Activated T-cell treated with anti-CD3 and anti-CD28 coated beads, Interleukin-2, amount 50 U/mL, for 72 hours (primary cell): ENCODE measurements at regions not wholly inside any gene's neighbourhood (a gene's known extent, or its start where the extent isn't known, plus 50 kb on each side); places are given as distances from the start of the nearest gene placed in this dataset.

Experiments
- ATAC-seq, 2 donors: fragments of 150-1000 bp; cut with Tn5 transposase; replicated peaks in 1 of 2; 2 replicates each; pipeline ENCODE4 v1.10.0; 2021; ENCODE audit warnings: moderate library complexity in 2 of 2, mild to moderate bottlenecking in 1 of 2
- DNase-seq, 2 donors: peaks; one replicate each; pipeline ENCODE4 v3.0.0; 2021 to 2022; ENCODE audit warnings: mixed read lengths in 1 of 2
- H3K27ac Mint-ChIP-seq: one replicate; pipeline ENCODE4 v1.8.0; 2022; ENCODE audit warnings: mild to moderate bottlenecking, moderate library complexity, mixed read lengths
- H3K27me3 Mint-ChIP-seq: one replicate; pipeline ENCODE4 v1.8.0; 2022; ENCODE audit warnings: low read depth, mixed read lengths
- H3K36me3 Mint-ChIP-seq, 2 donors: one replicate each; pipeline ENCODE4 v1.8.0; 2022; ENCODE audit warnings: mixed read lengths in 2 of 2, mild to moderate bottlenecking in 1 of 2; ENCODE audit not compliant: insufficient read depth in 2 of 2
- H3K4me1 Mint-ChIP-seq: one replicate; pipeline ENCODE4 v1.8.0; 2022; ENCODE audit warnings: low read depth, mixed read lengths
- H3K4me3 Mint-ChIP-seq, 2 donors: one replicate each; pipeline ENCODE4 v1.8.0; 2022; ENCODE audit warnings: mild to moderate bottlenecking in 2 of 2, mixed read lengths in 2 of 2, moderate library complexity in 2 of 2
- H3K9me3 Mint-ChIP-seq, 2 donors: one replicate each; pipeline ENCODE4 v1.8.0; 2022; ENCODE audit warnings: mixed read lengths in 2 of 2

GRCh38 chr4:58760737-58761136 lies 1650.6 kb upstream of the IGFBP7 start:
- ATAC-seq (no peak), DNase-seq (no peak)
- Mint-ChIP-seq H3K27me3 (no peaks in the 10 kb centered on the region), H3K4me3 (no peak overlapping the region), H3K36me3 (no peaks in the 10 kb centered on the region), H3K4me1 (no peaks in the 10 kb centered on the region), H3K27ac (no peak overlapping the region), H3K9me3 (peaks cover 2 to 6% of the 10 kb centered on the region in 2 donors)

- H3K4me1 Mint-ChIP-seq = no peaks in the 10 kb centered on the region
- no peak overlapping the region for H3K4me3 Mint-ChIP-seq
- DNase-seq (no peak), ATAC-seq (no peak)
- no peaks in the 10 kb centered on the region for H3K36me3 Mint-ChIP-seq
- no peak overlapping the region for H3K27ac Mint-ChIP-seq
- H3K27me3 Mint-ChIP-seq = no peaks in the 10 kb centered on the region
- peaks cover 2 to 6% of the 10 kb centered on the region in 2 donors for H3K9me3 Mint-ChIP-seq
Measured at GRCh38 chr4:58760100-58760499, 1649.9 kb upstream of the IGFBP7 start.

- Mint-ChIP-seq H3K27me3 (no peaks in the 10 kb centered on the region), H3K9me3 (peaks cover 3 to 5% of the 10 kb centered on the region in 2 donors), H3K4me1 (no peaks in the 10 kb centered on the region), H3K36me3 (no peaks in the 10 kb centered on the region), H3K27ac (no peak overlapping the region), H3K4me3 (no peak overlapping the region)
- DNase-seq = no peak
- ATAC-seq = no peak
Measured at GRCh38 chr4:58749206-58749605, 1639.0 kb upstream of the IGFBP7 start.

GRCh38 chr4:58740897-58741296 lies 1630.7 kb upstream of the IGFBP7 start:
- Mint-ChIP-seq H3K27ac (no peak overlapping the region), H3K4me1 (no peaks in the 10 kb centered on the region), H3K9me3 (peaks cover 0 to 8% of the 10 kb centered on the region in 2 donors), H3K27me3 (no peaks in the 10 kb centered on the region), H3K4me3 (no peak overlapping the region), H3K36me3 (no peaks in the 10 kb centered on the region)
- DNase-seq = no peak
- no peak for ATAC-seq

- Mint-ChIP-seq H3K27ac (no peak overlapping the region), H3K4me1 (no peaks in the 10 kb centered on the region), H3K4me3 (no peak overlapping the region), H3K27me3 (no peaks in the 10 kb centered on the region), H3K36me3 (no peaks in the 10 kb centered on the region), H3K9me3 (peaks cover 2 to 8% of the 10 kb centered on the region in 2 donors)
- ATAC-seq = no peak
- no peak for DNase-seq
Measured at GRCh38 chr4:58739275-58739674, 1629.1 kb upstream of the IGFBP7 start.

DNA sequence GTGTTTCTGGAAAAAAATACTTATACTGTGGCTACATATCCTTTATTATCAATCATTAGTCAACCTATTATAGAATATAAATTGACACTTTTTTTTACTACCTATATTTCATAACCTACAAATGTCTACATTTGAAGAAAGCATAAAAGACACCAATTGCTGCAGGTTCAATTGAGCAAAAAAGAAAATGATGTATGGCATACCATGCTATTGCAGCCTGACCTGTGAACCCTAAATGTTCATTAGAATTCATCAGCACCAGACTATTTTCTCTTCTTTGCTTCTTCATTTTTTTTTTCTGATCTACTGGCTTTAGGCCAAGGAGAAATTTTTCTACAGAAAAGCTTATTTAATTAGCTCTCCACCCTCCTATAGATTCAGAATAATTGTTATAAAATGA lies 1628.2 kb upstream of the IGFBP7 start:
- H3K36me3 Mint-ChIP-seq = no peaks in the 10 kb centered on the region

GRCh38 chr4:58734030-58734674 lies 1624.0 kb upstream of the IGFBP7 start:
- H3K4me3 Mint-ChIP-seq = no peak overlapping the region
- no peak overlapping the region for H3K27ac Mint-ChIP-seq
- H3K9me3 Mint-ChIP-seq = peaks cover 2 to 4% of the 10 kb centered on the region in 2 donors
- no peak for ATAC-seq
- H3K4me1 Mint-ChIP-seq = no peaks in the 10 kb centered on the region
- no peaks in the 10 kb centered on the region for H3K36me3 Mint-ChIP-seq
- peak in 1 of 2 donors; percentile 1 for DNase-seq
- H3K27me3 Mint-ChIP-seq = no peaks in the 10 kb centered on the region

More for the DNA sequence above, 1628.2 kb upstream of the IGFBP7 start:
- no peak for DNase-seq
- no peak for ATAC-seq
- peaks cover 2 to 8% of the 10 kb centered on the region in 2 donors for H3K9me3 Mint-ChIP-seq
- no peaks in the 10 kb centered on the region for H3K4me1 Mint-ChIP-seq
- no peaks in the 10 kb centered on the region for H3K27me3 Mint-ChIP-seq
- no peak overlapping the region for H3K4me3 Mint-ChIP-seq
- no peak overlapping the region for H3K27ac Mint-ChIP-seq

GRCh38 chr4:58732973-58733372 lies 1622.8 kb upstream of the IGFBP7 start:
- Mint-ChIP-seq H3K27ac (no peak overlapping the region), H3K36me3 (no peaks in the 10 kb centered on the region), H3K9me3 (peaks cover 2 to 4% of the 10 kb centered on the region in 2 donors), H3K4me1 (no peaks in the 10 kb centered on the region), H3K27me3 (no peaks in the 10 kb centered on the region), H3K4me3 (no peak overlapping the region)
- DNase-seq (no peak), ATAC-seq (no peak)

DNA sequence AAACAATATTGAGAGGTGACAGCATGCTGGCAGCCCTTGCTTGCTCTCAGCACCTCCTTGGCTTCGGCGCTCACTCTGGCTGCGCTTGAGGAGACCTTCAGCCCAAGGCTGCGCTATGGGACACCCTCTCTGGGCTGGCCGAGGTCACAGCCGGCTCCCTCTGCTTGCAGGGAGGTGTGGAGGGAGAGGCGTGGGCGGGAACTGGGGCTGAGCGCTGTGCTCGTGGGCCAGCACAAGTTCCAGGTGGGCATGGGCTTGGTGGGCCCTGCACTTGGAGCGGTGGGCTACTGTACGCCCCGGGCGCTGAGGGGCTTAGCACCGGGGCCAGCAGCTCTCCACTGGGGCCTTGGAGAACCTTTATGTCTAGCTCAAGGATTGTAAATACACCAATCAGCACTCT lies 1613.8 kb upstream of the IGFBP7 start:
- Mint-ChIP-seq H3K36me3 (peaks cover 0 to 2% of the 10 kb centered on the region in 2 donors), H3K4me1 (no peaks in the 10 kb centered on the region), H3K4me3 (no peak overlapping the region), H3K27ac (no peak overlapping the region), H3K27me3 (no peaks in the 10 kb centered on the region), H3K9me3 (peaks cover 0 to 2% of the 10 kb centered on the region in 2 donors)
- no peak for DNase-seq
- no peak for ATAC-seq

DNA sequence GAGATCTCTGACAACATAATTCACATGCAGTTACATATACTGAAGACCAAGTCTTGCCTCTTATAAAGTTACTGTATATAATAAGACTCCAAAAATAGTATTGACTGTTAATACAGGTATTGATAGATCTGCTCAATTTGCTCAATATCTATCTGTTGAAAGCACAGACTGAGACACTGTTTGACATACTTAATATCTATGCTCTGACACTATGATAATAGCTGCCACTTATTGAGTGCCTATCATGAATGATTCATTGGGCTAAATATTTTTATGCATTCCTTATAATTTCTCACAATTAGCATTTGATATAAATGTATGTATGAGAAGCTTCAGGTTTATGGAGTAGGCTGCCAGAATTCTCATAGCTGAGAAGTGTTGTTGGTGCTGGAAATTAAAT lies 1600.9 kb upstream of the IGFBP7 start:
- ATAC-seq = no peak
- no peak overlapping the region for H3K4me3 Mint-ChIP-seq
- H3K27ac Mint-ChIP-seq = no peak overlapping the region
- no peak for DNase-seq
- no peaks in the 10 kb centered on the region for H3K36me3 Mint-ChIP-seq
- no peaks in the 10 kb centered on the region for H3K4me1 Mint-ChIP-seq
- H3K27me3 Mint-ChIP-seq = no peaks in the 10 kb centered on the region
- H3K9me3 Mint-ChIP-seq = peaks cover 3 to 4% of the 10 kb centered on the region in 2 donors

- H3K36me3 Mint-ChIP-seq = peaks cover 0 to 1% of the 10 kb centered on the region in 2 donors
- ATAC-seq (no peak), DNase-seq (no peak)
- H3K4me1 Mint-ChIP-seq = no peaks in the 10 kb centered on the region
- H3K4me3 Mint-ChIP-seq = no peak overlapping the region
- no peak overlapping the region for H3K27ac Mint-ChIP-seq
- peaks cover 0 to 14% of the 10 kb centered on the region in 2 donors for H3K9me3 Mint-ChIP-seq
- H3K27me3 Mint-ChIP-seq = no peaks in the 10 kb centered on the region
Measured at GRCh38 chr4:58688568-58688967, 1578.4 kb upstream of the IGFBP7 start.

DNA sequence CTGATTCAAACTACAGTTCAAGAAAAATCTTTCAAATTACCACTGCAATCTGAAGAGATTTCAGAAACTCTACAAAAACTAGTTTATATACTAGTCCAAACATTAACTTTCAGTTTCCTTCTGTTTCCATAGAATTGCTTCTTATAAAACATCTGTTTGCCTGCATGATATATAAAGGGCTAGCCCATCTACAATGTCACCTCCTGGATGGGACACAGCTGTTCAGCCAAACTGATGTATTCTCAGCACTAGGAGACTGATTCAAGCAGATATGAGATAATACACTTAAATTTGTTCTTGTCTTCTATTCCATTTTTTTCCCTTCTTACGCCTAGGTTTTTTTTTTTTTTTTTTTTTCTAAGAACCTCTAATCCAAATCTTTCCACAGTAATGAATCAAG lies 1569.7 kb upstream of the IGFBP7 start:
- no peaks in the 10 kb centered on the region for H3K36me3 Mint-ChIP-seq
- DNase-seq = no peak
- ATAC-seq = no peak
- H3K4me1 Mint-ChIP-seq = no peaks in the 10 kb centered on the region
- H3K9me3 Mint-ChIP-seq = peaks cover 0 to 2% of the 10 kb centered on the region in 2 donors
- H3K4me3 Mint-ChIP-seq = no peak overlapping the region
- H3K27me3 Mint-ChIP-seq = no peaks in the 10 kb centered on the region
- H3K27ac Mint-ChIP-seq = no peak overlapping the region

- Mint-ChIP-seq H3K9me3 (peaks cover 0 to 2% of the 10 kb centered on the region in 2 donors), H3K36me3 (no peaks in the 10 kb centered on the region), H3K27me3 (no peaks in the 10 kb centered on the region), H3K4me3 (no peak overlapping the region), H3K4me1 (no peaks in the 10 kb centered on the region), H3K27ac (no peak overlapping the region)
- DNase-seq (no peak), ATAC-seq (no peak)
Measured at GRCh38 chr4:58679051-58679450, 1568.9 kb upstream of the IGFBP7 start.

DNA sequence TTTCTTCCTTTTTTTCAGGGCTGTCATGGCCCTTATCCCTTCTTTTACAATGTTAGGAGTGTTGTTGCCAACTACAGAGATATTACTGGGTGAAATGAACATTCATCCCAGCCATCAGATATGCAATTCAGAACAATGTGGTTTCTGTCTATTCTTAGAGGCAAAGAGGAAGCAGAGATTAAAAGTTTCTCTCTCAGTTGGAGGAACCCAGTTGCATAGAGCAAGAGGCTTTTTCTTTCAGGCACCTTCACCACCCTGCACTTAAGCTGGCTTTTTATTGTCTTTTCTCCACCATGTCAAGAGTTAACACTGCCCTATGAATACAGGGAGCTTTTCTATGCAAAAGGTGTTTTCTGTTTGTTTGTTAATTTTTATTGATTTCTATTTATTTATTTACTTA lies 1559.6 kb upstream of the IGFBP7 start:
- no peak for DNase-seq
- Mint-ChIP-seq H3K9me3 (peaks cover 3 to 13% of the 10 kb centered on the region in 2 donors), H3K36me3 (no peaks in the 10 kb centered on the region), H3K27ac (no peak overlapping the region), H3K4me3 (no peak overlapping the region), H3K4me1 (no peaks in the 10 kb centered on the region), H3K27me3 (no peaks in the 10 kb centered on the region)
- ATAC-seq = no peak
